NT2/D1 (cell line): ENCODE measurements at regions not wholly inside any gene's neighbourhood (a gene's known extent, or its start where the extent isn't known, plus 50 kb on each side); places are given as distances from the start of the nearest gene placed in this dataset.

Source experiments
- DNase-seq: peaks from one replicate; pipeline ENCODE4 v3.0.0-alpha.2; 2011; ENCODE audit warnings: low read depth, low spot score
- H3K27me3 ChIP-seq: 2 replicates; pipeline ENCODE4 v1.6.0; 2011; ENCODE audit warnings: mild to moderate bottlenecking; ENCODE audit not compliant: insufficient read length, insufficient read depth
- H3K36me3 ChIP-seq: 2 replicates; pipeline ENCODE4 v1.6.1; 2011; ENCODE audit warnings: mild to moderate bottlenecking, low read length, mixed read lengths; ENCODE audit not compliant: insufficient read depth, insufficient read length
- H3K4me1 ChIP-seq: 2 replicates; pipeline ENCODE4 v1.5.1; 2011; ENCODE audit not compliant: insufficient read depth, insufficient read length
- H3K4me3 ChIP-seq: 2 replicates; pipeline ENCODE4 v1.5.1; 2011; ENCODE audit warnings: low read depth; ENCODE audit not compliant: insufficient read length
- H3K9ac ChIP-seq: 2 replicates; pipeline ENCODE4 v1.6.0; 2011; ENCODE audit warnings: low read depth; ENCODE audit not compliant: insufficient read length
- H3K9me3 ChIP-seq: 2 replicates; pipeline ENCODE4 v1.5.1; 2011; ENCODE audit warnings: mild to moderate bottlenecking, low read length; ENCODE audit not compliant: insufficient read depth
- SUZ12 ChIP-seq: IDR thresholded peaks from 2 replicates; pipeline ENCODE4 v1.6.1; 2011; ENCODE audit not compliant: insufficient read length, insufficient read depth; ENCODE audit errors: extremely low read depth
- YY1 ChIP-seq: IDR thresholded peaks from 2 replicates; pipeline ENCODE4 v1.6.1; 2011; ENCODE audit not compliant: insufficient read length, insufficient read depth
- ZNF274 ChIP-seq: IDR thresholded peaks from 2 replicates; pipeline ENCODE4 v1.6.1; 2011; ENCODE audit warnings: mild to moderate bottlenecking, low read depth, low read length

DNA sequence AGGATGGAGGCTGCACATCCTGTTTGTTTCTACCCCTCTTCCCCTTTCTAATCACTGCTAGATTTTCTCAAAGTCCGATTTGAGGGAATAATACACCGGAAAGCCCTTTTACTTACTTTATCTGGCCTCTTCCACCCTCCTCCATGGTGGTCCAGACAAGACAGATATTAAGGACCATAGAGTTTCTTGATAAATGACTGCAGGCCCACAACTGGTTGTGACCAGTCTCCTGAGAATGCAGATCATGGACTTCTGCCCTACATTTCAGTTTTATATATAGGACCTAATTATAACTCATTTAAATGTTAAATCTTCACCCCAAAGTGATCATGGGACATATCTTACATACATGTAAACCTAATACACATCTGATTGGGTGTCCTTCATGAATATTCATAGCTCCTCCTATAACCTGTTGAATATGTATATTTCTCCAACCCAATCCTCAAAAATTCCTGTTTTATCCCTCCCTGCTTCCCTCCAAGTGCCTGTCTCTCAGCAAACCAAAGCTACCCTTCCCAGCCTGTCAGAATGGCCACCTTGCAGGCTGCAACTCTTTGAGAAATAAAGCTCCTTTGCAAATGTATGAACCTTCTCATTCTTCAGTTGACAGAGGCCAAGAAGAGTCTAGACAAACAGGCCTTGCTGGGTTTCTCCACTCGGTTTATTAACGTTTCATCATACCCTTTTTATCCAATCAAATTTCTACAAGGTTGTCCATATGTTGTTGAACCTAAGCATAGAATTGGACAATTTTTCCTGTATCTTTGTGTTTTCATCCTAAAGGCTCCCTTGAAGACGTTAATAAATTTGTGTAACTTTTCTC, 133.1 kb downstream of the HFE start:
- no peak overlapping the region for H3K4me3 ChIP-seq
- TF ChIP-seq YY1 (no peak), ZNF274 (no peak)
- H3K4me1 ChIP-seq: peaks cover 2% of the 10 kb centered on the region

DNA sequence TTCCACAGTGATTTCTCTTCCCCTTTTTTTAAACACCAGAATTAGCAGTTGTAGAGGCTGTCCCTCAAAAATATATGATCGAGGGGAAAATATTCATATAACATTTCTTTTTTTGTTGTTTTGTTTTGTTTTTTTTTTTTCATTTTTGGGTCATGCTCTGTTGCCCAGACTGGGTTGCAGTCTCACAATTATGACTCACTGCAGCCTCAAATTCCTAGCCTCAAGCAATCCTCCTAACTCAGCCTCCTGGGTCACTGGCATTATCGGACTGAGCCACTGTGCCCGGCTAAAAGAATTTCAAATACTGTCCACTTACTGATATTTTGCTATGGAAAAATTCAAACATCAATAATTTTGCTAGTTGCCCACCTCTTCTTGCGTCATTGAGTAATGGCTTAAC, 134.0 kb downstream of the HFE start:
- Histone ChIP-seq H3K27me3 (no peaks in the 10 kb centered on the region), H3K9me3 (peaks cover 15% of the 10 kb centered on the region), H3K4me1 (peaks cover 2% of the 10 kb centered on the region), H3K9ac (no peak overlapping the region), H3K36me3 (no peaks in the 10 kb centered on the region), H3K4me3 (no peak overlapping the region)
- no peak for DNase-seq
- no peak for TF ChIP-seq YY1

More for the DNA sequence above, 133.1 kb downstream of the HFE start:
- H3K9me3 ChIP-seq: peaks cover 15% of the 10 kb centered on the region
- no peak for DNase-seq
- H3K36me3 ChIP-seq: no peaks in the 10 kb centered on the region
- H3K9ac ChIP-seq: no peak overlapping the region
- H3K27me3 ChIP-seq: no peaks in the 10 kb centered on the region

DNA sequence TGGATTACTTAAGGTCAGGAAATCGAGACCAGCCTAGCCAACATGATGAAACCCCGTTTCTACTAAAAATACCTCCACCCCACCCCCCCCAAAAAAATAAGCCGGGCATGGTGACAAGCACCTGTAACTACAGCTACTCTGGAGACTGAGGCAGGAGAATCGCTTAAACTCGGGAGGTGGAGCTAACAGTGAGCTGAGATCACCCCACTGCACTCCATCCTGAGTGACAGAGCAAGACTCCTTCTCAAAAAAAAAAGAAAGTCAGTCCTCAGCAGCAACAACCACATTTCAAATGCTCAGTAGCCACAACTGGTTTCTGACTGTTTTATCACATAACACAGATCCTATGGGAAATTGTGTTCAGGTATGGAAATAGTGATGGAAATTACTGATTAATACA, 135.3 kb downstream of the HFE start:
- Histone ChIP-seq H3K4me3 (no peak overlapping the region), H3K4me1 (peaks cover 2% of the 10 kb centered on the region), H3K27me3 (no peaks in the 10 kb centered on the region), H3K9me3 (peaks cover 15% of the 10 kb centered on the region), H3K9ac (no peak overlapping the region), H3K36me3 (no peaks in the 10 kb centered on the region)
- TF ChIP-seq ZNF274 (no peak), YY1 (no peak), SUZ12 (no peak)
- DNase-seq: no peak

DNA sequence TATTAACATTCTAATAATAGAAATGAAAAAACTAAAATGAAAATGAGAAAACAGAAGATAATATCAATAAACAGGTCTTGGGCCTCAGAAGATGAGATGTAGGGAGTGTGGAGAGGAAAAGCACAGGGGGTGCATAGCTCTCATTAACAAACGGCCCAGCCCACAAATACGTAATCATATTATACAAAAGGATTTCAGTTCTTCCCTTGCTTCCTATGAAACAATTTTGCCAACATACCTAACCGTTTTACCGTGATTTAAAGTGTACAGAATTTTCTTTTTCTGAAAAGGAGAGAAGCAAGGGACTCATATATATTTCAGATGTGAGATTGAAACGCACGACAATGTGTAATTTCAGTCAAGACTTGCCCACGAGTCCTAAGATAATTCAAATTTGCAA, 136.0 kb downstream of the HFE start:
- H3K27me3 ChIP-seq: no peaks in the 10 kb centered on the region
- H3K9ac ChIP-seq: no peak overlapping the region
- H3K9me3 ChIP-seq: peaks cover 15% of the 10 kb centered on the region
- no peak for TF ChIP-seq ZNF274
- no peak for TF ChIP-seq SUZ12
- no peak for TF ChIP-seq YY1
- DNase-seq: no peak
- H3K4me1 ChIP-seq: peaks cover 2% of the 10 kb centered on the region
- H3K4me3 ChIP-seq: no peak overlapping the region
- H3K36me3 ChIP-seq: no peaks in the 10 kb centered on the region

DNA sequence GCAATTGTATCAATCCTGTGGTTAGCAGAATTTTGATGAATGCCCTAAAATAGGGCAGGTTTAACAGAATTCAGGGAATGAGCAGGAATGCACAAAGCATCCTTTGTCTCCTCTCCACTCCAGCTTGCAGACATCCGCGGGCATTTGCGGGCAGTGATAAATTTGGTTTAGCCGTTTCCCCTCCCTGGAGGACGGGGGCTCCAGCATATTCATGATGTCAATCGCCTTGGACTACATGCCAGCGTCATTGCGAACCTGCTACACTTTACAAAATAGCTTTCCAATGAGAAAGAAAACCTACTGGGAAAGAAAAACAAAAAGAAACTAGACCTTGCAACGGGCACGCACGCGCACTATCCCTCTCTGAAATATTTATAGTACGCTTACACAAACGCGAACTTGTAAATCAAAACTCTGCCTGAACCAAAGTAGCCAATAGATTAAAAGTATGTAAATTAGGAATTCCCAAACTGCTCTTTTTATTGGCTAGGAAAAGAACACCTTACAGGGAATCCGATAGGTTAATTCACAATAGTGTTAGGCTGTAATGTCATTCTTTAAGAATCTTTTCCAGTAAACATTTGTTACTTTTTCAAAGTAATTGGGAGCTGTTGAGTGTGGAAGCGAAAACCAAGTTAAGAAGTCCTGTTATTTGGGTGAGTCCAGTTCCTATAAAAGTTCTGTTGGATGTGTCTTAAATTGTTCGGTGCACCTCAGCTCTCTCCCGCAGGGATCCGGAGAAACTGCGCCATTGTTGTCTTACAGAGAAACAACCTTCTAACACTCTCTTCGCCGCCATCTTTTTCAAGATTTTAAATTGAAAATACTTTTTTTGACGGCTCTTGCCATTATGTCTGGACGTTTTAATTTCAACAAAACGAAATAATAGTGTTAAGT, 136.7 kb downstream of the HFE start:
- Histone ChIP-seq H3K27me3 (no peaks in the 10 kb centered on the region), H3K36me3 (no peaks in the 10 kb centered on the region), H3K4me3 (no peak overlapping the region), H3K4me1 (peaks cover under 1% of the 10 kb centered on the region), H3K9me3 (peaks cover 15% of the 10 kb centered on the region), H3K9ac (no peak overlapping the region)
- DNase-seq: no peak
- TF ChIP-seq ZNF274 (no peak), YY1 (no peak), SUZ12 (no peak)

DNA sequence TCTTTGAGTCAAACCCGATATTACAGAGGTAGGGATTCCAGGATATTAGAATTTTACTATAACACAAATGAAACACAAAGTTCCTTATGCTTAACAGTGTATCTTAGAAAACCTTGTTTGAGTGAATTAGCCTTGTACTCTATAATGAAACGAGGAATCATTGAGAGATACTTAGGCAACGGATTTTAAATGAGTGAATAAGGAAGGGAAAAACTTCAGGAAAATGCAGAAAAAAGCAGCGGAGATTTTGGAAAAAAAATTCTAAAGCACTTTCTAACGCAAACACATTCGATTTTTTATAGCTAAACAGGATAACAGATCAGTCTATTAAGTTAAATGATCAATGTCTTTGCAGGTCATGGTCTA, 137.3 kb downstream of the HFE start:
- no peak overlapping the region for H3K4me3 ChIP-seq
- DNase-seq: no peak
- TF ChIP-seq ZNF274 (no peak), SUZ12 (no peak), YY1 (no peak)
- no peak overlapping the region for H3K9ac ChIP-seq
- no peaks in the 10 kb centered on the region for H3K27me3 ChIP-seq
- H3K9me3 ChIP-seq: peaks cover 15% of the 10 kb centered on the region
- H3K4me1 ChIP-seq: no peaks in the 10 kb centered on the region
- H3K36me3 ChIP-seq: no peaks in the 10 kb centered on the region
